LNCaP clone FGC (cell line): ENCODE measurements at regions not wholly inside any gene's neighbourhood (a gene's known extent, or its start where the extent isn't known, plus 50 kb on each side); places are given as distances from the start of the nearest gene placed in this dataset.

ENCODE experiments used
- DNase-seq: peaks from one replicate; pipeline ENCODE4 v3.0.0-alpha.2; 2011; ENCODE audit warnings: low read depth
- H3K4me3 ChIP-seq: 2 replicates; pipeline ENCODE4 v1.5.1; 2011; ENCODE audit warnings: mild to moderate bottlenecking, low read depth, low read length, control low read depth
- TF ChIP-seq, protein P1 (sequence below): IDR thresholded peaks from 2 replicates; pipeline ENCODE4 v1.5.1; 2012; ENCODE audit warnings: mild to moderate bottlenecking; ENCODE audit not compliant: control insufficient read depth, insufficient read depth; ENCODE audit errors: extremely low read depth

DNA sequence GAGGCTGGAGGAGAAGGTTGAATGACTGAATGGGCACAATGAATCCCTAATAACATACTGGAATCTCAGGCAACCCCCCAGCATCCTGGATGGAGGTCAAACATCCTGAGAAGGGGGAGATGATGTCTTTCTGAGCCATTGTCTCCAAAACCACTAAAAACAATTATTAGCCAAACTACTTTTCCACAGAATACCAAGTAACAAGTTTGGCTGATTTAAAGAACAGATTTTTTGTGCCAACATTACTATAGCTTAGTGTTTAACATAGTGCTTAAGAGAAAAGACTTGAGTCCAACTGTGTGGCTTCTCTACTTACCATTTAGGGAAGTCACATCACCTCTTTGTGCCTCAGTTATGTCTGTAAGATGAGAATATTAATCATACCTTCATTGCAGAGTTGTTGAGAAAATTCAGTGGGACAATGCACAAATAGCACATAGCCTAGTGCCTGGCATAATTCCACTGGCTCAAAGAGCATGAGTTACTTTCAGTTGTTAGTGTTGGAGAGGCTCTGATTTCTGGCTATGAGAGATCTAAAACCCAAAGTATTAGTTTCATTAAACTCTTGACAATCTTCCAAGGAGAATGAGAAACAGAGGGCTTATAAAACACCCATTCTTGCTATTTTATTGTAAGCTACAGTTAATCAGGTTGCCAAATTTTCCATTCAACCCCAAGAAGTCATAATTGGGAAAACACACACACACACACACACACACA lies 111.3 kb upstream of the NR3C1 start:
- no peak for DNase-seq
- TF ChIP-seq, protein P1, sequence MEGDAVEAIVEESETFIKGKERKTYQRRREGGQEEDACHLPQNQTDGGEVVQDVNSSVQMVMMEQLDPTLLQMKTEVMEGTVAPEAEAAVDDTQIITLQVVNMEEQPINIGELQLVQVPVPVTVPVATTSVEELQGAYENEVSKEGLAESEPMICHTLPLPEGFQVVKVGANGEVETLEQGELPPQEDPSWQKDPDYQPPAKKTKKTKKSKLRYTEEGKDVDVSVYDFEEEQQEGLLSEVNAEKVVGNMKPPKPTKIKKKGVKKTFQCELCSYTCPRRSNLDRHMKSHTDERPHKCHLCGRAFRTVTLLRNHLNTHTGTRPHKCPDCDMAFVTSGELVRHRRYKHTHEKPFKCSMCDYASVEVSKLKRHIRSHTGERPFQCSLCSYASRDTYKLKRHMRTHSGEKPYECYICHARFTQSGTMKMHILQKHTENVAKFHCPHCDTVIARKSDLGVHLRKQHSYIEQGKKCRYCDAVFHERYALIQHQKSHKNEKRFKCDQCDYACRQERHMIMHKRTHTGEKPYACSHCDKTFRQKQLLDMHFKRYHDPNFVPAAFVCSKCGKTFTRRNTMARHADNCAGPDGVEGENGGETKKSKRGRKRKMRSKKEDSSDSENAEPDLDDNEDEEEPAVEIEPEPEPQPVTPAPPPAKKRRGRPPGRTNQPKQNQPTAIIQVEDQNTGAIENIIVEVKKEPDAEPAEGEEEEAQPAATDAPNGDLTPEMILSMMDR = no peak
- H3K4me3 ChIP-seq = no peak overlapping the region

DNA sequence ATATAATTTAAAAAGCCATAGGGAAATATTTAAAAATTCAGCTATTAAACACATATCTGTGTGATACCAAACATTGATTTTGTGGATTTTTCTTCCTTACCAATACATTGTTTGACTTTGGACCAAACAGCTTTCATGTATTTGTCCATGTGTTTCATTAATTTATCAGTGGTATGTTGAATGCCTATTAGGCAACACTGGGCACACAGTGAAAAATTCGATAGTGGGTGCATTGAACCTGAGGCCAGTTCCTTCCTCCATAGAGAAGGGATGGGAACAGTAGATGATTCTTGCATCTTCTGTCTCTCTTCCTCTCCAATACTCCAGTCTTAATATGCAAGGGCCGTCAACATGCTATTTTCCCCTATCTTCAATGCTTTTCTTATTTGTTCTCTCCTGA lies 110.2 kb upstream of the NR3C1 start:
- no peak for DNase-seq
- no peak overlapping the region for H3K4me3 ChIP-seq
- TF ChIP-seq, protein P1 = no peak

DNA sequence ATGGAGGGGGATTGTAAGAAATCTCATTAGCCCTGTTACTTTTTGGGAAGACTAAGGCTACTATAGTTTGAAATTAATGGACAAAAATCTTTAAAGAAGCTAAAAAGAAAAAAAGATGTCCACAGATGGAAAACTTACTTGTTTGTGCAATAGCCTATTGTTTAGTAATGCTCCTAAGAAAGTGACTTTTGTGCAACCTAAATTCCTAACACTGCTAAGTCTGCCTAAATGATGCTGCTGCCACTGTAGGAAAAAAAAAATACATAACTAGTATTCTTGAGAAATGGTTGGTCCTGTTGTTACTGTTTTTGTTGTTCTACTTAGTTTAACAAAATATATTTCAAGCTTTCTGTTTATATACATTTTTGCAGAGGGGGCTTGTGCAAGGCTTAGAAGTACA lies 108.2 kb upstream of the NR3C1 start:
- no peak overlapping the region for H3K4me3 ChIP-seq
- DNase-seq = no peak
- TF ChIP-seq, protein P1 = no peak

DNA sequence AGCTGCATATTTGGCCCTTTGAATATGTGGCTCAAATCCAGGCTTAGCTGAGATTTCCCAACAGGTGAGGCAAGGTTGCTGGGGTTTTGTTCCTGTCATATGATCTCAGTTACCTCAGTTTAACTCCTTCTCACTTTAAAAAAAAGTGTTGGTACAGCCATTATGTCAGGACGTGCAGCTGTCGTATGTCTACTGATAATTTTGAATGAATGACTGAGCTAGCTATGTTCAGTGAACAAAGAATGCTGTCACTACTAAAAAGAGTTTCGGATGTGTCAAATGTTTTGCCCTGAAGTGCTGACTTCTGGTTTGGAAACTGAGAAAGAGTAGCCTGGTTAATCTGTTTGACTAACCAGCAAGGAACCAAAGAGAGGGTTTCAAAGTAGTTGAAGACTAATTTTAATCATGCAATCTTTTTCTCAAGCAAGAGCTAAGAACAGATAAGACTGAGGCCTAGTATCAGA lies 106.3 kb upstream of the NR3C1 start:
- no peak for DNase-seq
- TF ChIP-seq, protein P1 = no peak
- no peak overlapping the region for H3K4me3 ChIP-seq

DNA sequence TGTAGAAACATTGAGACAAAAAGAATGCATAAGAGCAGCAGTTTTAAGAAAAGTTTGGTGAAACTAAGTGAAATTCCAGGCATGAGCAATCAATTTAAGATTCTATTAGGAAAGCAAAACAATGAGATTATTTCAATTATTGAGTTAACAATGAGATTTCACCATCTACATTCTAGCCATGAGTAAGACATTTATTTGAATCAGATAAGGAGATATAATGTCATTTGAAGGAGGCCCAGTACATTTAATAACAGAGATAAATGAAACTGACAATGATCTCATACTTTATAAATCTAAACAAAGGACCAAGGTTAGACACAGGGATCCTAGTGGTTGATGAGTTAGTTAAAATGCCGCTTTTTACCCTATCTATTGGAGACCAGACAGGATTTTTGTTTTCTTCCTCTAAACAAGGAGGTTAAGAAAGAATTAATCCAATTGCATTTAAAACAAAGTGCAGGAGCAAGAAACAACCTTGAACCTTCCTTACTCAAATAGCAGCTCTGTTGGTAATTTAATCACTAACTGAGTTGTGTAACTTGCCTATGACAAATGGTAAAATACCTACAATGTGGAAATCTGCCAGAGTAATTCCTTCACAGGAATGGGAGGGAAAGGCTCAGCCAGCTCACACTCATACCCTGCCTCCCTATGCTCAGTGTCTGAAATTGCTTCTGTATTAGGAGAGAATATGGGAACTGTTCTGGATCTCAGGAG lies 103.5 kb upstream of the NR3C1 start:
- TF ChIP-seq, protein P1 = no peak

DNA sequence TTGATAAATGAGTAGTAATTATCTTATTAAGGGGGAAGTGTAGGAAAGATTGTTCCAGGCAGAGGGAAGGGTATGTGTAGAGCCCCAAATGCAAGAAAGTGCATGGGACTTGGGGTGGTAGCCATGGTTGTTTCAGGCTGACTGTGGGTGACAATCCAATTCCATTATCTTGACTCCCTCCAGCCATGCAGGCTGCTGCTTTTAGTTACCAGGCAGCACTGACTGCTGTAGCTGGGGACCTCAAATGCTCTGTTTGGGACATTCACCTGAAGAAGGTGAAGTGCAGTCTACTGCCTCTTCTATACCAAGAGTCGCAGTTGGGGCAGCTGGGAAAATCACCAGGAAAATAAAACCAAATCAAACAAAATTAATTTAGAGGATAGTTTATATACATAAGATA lies 102.4 kb upstream of the NR3C1 start:
- no peak overlapping the region for H3K4me3 ChIP-seq
- TF ChIP-seq, protein P1 = no peak
- DNase-seq = no peak

More for the DNA sequence above, 103.5 kb upstream of the NR3C1 start:
- no peak for DNase-seq
- no peak overlapping the region for H3K4me3 ChIP-seq

DNA sequence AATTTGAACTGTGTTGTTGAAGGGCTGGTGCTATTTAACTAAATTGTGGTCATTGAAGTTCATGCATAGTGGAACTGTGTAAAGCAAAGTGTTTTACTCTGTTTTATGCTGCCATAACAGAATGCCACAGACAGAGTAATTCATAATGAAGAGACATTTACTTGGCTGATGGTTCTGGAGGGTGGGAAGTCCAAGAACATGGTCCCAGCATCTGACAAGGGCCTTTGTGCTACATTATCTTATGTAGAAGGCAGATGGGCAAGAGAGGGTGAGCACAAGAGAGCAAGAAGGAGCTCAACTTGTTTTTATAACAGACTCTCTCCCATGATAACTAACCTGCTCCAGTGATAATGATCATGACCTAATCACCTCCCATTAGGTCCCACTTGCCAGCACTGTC lies 101.9 kb upstream of the NR3C1 start:
- no peak overlapping the region for H3K4me3 ChIP-seq
- TF ChIP-seq, protein P1 = no peak
- no peak for DNase-seq
